HG03159 (cell line): ENCODE measurements at regions not wholly inside any gene's neighbourhood (a gene's known extent, or its start where the extent isn't known, plus 50 kb on each side); places are given as distances from the start of the nearest gene placed in this dataset.

Source experiments
- ATAC-seq: cut with Tn5 transposase; IDR thresholded peaks from one replicate; pipeline ENCODE4 v1.9.1; 2021; ENCODE audit warnings: mild to moderate bottlenecking, moderate library complexity; ENCODE audit not compliant: unreplicated experiment

- no peak for ATAC-seq
These were observed 915.9 kb downstream of the PDHA2 start for GRCh38 chr4:96755569-96756484.

DNA sequence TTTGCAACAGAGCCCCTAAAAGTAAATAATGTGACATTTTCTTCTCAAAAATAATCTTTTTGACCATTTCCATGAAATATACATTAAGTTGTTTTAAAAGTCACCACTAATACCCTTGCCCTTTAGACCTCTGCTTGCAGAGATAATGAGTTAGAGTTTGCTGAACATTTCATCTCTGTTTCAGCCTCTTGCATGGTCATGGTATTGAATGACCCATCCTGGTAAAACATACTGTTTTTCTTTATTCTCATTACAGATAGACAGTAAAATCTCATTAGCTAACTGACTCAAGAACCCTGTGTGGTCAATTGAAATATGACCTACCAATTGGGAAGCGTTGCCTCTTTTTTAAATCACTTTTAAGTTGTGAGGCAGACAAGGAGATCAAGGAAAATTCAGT lies 916.7 kb downstream of the PDHA2 start:
- no peak for ATAC-seq

DNA sequence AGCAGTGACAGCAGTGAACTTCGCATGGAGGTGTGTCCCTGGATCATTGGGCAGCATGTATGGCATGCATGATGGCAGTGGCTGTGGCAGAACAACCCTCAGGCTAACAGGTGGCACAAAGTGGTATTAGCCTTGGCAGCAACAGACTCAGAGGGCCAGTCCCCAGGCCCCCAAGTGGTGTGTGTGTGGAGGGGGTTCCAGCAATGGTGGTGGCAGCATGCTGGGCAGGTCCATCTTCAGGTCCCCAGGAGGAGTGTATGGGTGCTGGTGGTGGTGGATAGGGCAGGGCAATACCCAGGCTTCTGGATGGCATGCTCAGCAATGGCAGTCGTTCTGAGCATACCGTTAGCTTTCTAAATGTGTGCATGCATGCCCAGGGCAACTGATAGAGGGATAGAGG lies 923.7 kb downstream of the PDHA2 start:
- ATAC-seq, result no peak

- no peak for ATAC-seq
These were observed 926.5 kb downstream of the PDHA2 start for GRCh38 chr4:96766359-96766758.

DNA sequence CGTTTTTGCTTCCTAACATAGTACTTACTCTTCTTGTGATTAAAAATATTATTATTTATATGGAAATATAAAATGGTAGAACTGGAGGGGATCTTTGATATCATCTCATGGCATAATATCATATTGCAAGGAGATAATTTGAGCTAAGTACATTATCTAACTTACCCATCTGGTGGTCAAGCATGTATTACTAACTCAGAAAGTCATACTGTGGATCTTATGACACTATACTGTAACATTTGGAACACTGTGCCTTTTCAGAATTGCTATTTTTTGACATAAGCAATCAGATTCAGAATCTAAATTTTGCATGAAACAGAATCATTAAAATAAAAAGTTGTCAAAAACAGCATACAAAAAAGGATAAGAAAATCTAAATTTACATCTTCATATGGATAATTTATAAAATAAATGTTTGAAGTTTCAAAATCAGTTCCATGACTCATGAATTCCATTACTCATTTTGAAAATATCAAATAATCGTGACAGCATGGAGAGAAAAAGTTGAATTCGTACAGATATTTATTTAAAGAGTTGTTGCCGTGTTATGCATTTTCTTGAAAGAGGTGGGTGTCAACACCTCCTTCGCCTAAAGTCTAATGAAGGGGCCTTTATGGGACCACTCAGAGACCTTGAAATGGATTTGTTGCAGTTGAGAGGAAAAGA lies 928.1 kb downstream of the PDHA2 start:
- ATAC-seq, result no peak

DNA sequence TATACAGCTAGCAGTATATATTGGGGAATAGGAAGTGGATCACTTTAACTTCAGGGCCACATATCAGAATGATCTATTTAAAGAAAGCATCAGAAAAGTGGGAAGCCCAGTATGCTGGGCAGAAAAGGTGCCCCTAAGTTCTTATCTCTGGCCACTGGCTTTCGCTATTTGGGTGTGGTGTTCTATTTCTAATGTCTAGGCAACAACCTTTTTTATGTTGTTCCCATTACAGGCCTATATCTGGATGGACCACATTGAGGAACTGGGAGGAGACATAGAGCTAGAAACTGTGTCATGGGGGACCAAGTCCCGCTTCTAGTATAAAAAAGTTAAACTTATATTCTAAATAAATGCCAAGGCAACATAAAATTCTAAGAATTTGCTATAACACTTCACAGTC lies 935.6 kb downstream of the PDHA2 start:
- ATAC-seq, result no peak

GRCh38 chr4:96776920-96777527 lies 937.1 kb downstream of the PDHA2 start:
- no peak for ATAC-seq

DNA sequence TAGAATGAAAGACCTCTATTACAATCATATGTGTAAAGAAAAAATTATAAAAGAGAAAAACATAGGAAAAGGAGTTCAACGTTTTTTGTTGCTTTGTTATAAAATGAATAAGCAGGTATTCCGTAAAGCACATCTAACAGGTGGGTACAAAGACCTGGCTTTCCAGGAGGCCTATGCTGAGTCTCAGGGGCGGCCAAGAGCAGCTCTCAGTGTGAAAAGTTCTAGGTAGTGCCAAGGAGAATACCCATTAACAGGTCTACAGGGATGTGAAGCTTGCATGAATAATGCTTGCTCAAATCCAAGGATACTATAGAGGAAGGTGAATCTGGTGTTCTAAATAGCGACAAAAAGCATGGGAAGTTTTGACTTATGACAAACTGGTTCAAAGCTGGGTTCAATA lies 944.4 kb downstream of the PDHA2 start:
- no peak for ATAC-seq

DNA sequence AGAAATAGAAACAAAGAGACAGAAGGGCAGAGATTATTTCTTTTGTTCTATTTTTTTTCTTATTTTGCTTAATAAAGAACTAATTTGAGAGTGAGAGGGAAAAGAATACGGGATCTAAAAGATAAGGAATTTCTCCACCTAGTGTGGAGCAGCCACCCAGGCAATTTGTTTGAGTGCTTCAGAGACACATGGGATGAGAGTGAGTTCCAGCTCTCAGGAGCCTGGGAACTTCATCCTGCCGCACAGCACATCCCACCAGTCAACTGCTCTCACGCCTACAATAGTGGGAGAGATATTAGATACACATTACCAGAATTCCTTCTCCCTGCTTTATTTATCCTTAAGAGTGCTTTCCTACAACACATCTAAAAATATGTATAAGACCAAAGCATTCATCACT lies 946.4 kb downstream of the PDHA2 start:
- no peak for ATAC-seq

DNA sequence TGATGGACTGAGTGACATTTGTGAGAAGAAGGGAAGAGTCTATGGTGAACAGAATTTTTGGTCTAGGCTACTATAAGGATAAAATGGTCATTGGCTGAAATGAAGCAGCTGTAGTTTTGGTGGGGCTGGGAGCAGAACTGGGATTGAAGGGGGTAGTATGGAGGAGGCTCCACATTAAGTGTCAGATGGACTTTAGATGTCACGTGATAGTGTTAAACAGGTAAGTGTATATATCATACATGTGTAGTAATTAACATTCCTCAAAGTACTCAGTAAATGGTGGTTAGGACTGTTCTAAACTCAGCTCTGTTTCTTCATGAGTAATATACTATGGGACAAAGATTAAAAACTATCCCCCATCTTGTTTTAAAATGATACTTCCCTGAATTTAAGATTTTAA lies 947.9 kb downstream of the PDHA2 start:
- no peak for ATAC-seq

DNA sequence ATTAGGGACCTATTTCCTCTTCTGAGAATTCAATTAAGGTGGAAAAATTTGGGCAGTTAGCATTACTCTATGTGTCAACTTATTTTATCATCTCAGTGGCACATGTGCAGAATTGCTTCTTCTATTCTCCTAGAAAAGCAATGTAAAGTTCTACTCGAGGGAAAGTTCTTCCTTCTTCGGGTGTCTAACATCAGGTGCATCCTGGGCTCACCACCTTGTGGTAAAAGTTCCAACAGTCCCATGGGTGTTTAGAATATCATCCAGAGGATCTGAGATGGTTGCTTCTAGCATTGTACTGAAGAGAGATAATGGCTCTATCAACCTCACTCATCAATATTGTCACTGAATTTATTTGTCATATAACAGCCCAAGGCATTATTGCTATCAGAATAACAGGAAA lies 969.7 kb downstream of the PDHA2 start:
- no peak for ATAC-seq

GRCh38 chr4:96827086-96827485 lies 987.2 kb downstream of the PDHA2 start:
- no peak for ATAC-seq

DNA sequence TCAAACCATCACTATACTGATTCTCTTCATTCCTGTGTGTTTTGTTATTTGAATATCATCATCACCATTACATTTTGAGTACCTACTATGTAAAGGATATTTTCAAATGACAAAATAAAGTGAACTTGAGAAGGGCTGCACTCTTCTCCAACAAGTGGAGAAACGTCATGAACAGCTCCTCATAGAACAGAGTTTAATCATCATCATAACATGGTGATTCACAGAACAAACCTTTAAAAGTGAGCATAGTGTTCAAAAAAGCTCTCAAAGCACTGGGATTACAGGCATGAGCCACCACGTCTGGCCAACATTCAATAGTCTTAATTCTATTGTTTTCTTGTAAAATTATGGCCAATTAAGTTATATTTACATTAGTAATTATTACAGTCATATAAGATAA lies 993.9 kb downstream of the PDHA2 start:
- no peak for ATAC-seq

GRCh38 chr4:96835991-96836390 lies 996.1 kb downstream of the PDHA2 start:
- ATAC-seq, result no peak

DNA sequence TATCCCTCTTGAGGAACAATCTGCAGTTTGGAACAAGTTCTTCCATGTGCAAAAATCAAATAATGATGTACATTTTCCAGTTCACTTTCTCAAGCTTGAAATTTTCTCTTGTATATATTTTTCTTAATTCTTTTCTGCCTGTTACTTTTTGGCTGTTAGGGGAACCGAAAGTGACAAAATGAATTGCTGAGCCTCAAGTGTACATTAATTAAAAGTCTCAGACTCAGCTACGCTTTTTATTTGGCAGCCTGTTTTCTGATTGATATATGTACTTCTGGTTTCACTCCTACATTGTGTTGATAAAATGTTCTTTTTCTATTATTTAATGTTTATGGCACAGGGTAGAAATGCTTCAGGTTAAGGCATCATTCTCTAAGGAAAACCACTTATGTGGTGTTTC lies 999.5 kb downstream of the PDHA2 start:
- no peak for ATAC-seq

- ATAC-seq, result no peak
These were observed 1001.9 kb downstream of the PDHA2 start for GRCh38 chr4:96841801-96842200.

GRCh38 chr4:96844858-96845490 lies 1005.1 kb downstream of the PDHA2 start:
- ATAC-seq, result no peak

- no peak for ATAC-seq
These were observed 1005.9 kb downstream of the PDHA2 start for GRCh38 chr4:96845819-96846218.

GRCh38 chr4:96874657-96875056 lies 1034.8 kb downstream of the PDHA2 start:
- no peak for ATAC-seq

GRCh38 chr4:96879527-96879926 lies 1039.6 kb downstream of the PDHA2 start:
- ATAC-seq, result no peak

GRCh38 chr4:96887857-96888256 lies 1048.0 kb downstream of the PDHA2 start:
- no peak for ATAC-seq
